CD8-positive, alpha-beta memory T cell (primary cell): ENCODE measurements at regions not wholly inside any gene's neighbourhood (a gene's known extent, or its start where the extent isn't known, plus 50 kb on each side); places are given as distances from the start of the nearest gene placed in this dataset.

ENCODE experiments used
- CTCF ChIA-PET: fragments of 350-600 bp; sonication (Branson Sonifier 250); formaldehyde crosslinking; loops from one replicate; lab custom pipeline; 2021; ENCODE audit warnings: antibody characterized with exemption; lab: Charles Lee
- POLR2A ChIA-PET: fragments of 350-600 bp; sonication (Branson Sonifier 250); formaldehyde crosslinking; loops from one replicate; lab custom pipeline; 2021; ENCODE audit warnings: antibody characterized with exemption; lab: Charles Lee
- DNase-seq, 5 donors: peaks; one replicate each; pipeline versions ENCODE4 v3.0.0 to v3.0.0-alpha.2; 2020 to 2022; ENCODE audit warnings: mixed read lengths in 1 of 5
- H3K27ac ChIP-seq: one replicate; pipeline ENCODE4 v1.7.0; 2013; ENCODE audit warnings: low read depth, mild to moderate bottlenecking, low read length, moderate library complexity
- H3K27me3 ChIP-seq: 2 replicates; pipeline ENCODE4 v1.7.0; 2013; ENCODE audit warnings: low read length, mild to moderate bottlenecking; ENCODE audit not compliant: insufficient read depth, poor library complexity, severe bottlenecking
- H3K36me3 ChIP-seq: 2 replicates; pipeline ENCODE4 v1.7.0; 2013; ENCODE audit warnings: mild to moderate bottlenecking, low read length, moderate library complexity; ENCODE audit not compliant: insufficient read depth
- H3K4me1 ChIP-seq: 2 replicates; pipeline ENCODE4 v1.7.0; 2013; ENCODE audit warnings: mild to moderate bottlenecking, low read length, moderate library complexity; ENCODE audit not compliant: insufficient read depth
- H3K4me3 ChIP-seq: 2 replicates; pipeline ENCODE4 v1.7.0; 2013; ENCODE audit warnings: mild to moderate bottlenecking, low read length
- H3K9me3 ChIP-seq: 2 replicates; pipeline ENCODE4 v1.7.0; 2013; ENCODE audit warnings: mild to moderate bottlenecking, low read length
- H3K27ac Mint-ChIP-seq, 8 donors: one replicate each; pipeline ENCODE4 v1.8.0; 2020 to 2021; ENCODE audit warnings: mixed read lengths in 8 of 8, mild to moderate bottlenecking in 6 of 8, inconsistent platforms in 3 of 8, moderate library complexity in 3 of 8
- H3K27me3 Mint-ChIP-seq, 2 donors: one replicate each; pipeline ENCODE4 v1.8.0; 2020 to 2021; ENCODE audit warnings: mixed read lengths in 2 of 2, mild to moderate bottlenecking in 1 of 2, moderate library complexity in 1 of 2
- H3K36me3 Mint-ChIP-seq, 3 donors: one replicate each; pipeline ENCODE4 v1.8.0; 2020 to 2021; ENCODE audit warnings: mixed read lengths in 3 of 3, inconsistent platforms in 1 of 3, mild to moderate bottlenecking in 1 of 3
- H3K4me1 Mint-ChIP-seq, 3 donors: one replicate each; pipeline ENCODE4 v1.8.0; 2020 to 2021; ENCODE audit warnings: mixed read lengths in 3 of 3, inconsistent platforms in 1 of 3, mild to moderate bottlenecking in 1 of 3
- H3K4me3 Mint-ChIP-seq, 7 donors: one replicate each; pipeline ENCODE4 v1.8.0; 2020 to 2021; ENCODE audit warnings: mixed read lengths in 7 of 7, mild to moderate bottlenecking in 6 of 7, moderate library complexity in 4 of 7, inconsistent platforms in 2 of 7
- H3K9me3 Mint-ChIP-seq, 5 donors: one replicate each; pipeline ENCODE4 v1.8.0; 2020 to 2022; ENCODE audit warnings: mixed read lengths in 5 of 5, mild to moderate bottlenecking in 3 of 5, moderate library complexity in 2 of 5, inconsistent platforms in 1 of 5

DNA sequence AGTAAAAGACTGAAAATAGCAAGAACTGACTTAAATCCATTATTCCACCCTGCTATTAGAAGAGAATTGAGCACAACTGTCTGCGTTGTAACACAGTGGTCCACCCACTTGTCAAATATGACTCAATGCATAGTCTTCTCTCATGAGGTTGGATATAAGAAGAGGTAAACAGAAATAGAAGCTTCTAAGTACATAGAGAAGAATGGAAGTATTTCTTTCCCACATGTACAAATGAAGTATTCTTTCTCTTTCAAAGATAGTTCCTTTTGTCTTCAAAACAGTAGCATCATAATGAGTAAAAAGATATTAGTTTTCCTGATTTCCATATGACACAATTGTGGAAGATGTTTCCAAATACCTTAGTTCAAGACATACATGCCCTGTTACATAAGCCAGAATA is 348.6 kb upstream of the CCDC54 start:
- no peak overlapping the region for H3K27ac Mint-ChIP-seq
- H3K9me3 Mint-ChIP-seq: peaks cover 0 to 3% (median 0%) of the 10 kb centered on the region in 5 donors
- no peak overlapping the region for H3K4me3 Mint-ChIP-seq

GRCh38 chr3:107032111-107032510 is 345.1 kb upstream of the CCDC54 start:
- H3K4me1 Mint-ChIP-seq: no peaks in the 10 kb centered on the region
- no peak overlapping the region for H3K4me3 Mint-ChIP-seq
- no peak overlapping the region for H3K27ac Mint-ChIP-seq
- H3K9me3 ChIP-seq: no peaks in the 10 kb centered on the region
- H3K36me3 ChIP-seq: no peaks in the 10 kb centered on the region
- DNase-seq: no peak
- H3K36me3 Mint-ChIP-seq: no peaks in the 10 kb centered on the region
- peaks cover 0 to 8% of the 10 kb centered on the region in 2 donors for H3K27me3 Mint-ChIP-seq
- no peak overlapping the region for H3K4me3 ChIP-seq
- H3K27ac ChIP-seq: no peak overlapping the region
- H3K27me3 ChIP-seq: no peaks in the 10 kb centered on the region
- CTCF ChIA-PET: no interaction called here
- peaks cover 0 to 12% (median 1%) of the 10 kb centered on the region in 5 donors for H3K9me3 Mint-ChIP-seq
- POLR2A ChIA-PET: no interaction called here
- H3K4me1 ChIP-seq: no peaks in the 10 kb centered on the region

More for the DNA sequence above, 348.6 kb upstream of the CCDC54 start:
- Histone ChIP-seq H3K9me3 (no peaks in the 10 kb centered on the region), H3K4me3 (no peak overlapping the region), H3K27me3 (no peaks in the 10 kb centered on the region), H3K36me3 (no peaks in the 10 kb centered on the region), H3K4me1 (no peaks in the 10 kb centered on the region), H3K27ac (no peak overlapping the region)
- ChIA-PET POLR2A (no interaction called here), CTCF (no interaction called here)
- Mint-ChIP-seq H3K27me3 (peaks cover 0 to 2% of the 10 kb centered on the region in 2 donors), H3K36me3 (no peaks in the 10 kb centered on the region), H3K4me1 (no peaks in the 10 kb centered on the region)
- DNase-seq: no peak

- Mint-ChIP-seq H3K27ac (no peak overlapping the region), H3K27me3 (peaks cover 0 to 10% of the 10 kb centered on the region in 2 donors), H3K36me3 (no peaks in the 10 kb centered on the region), H3K9me3 (peaks cover 3 to 13% (median 6%) of the 10 kb centered on the region in 5 donors), H3K4me1 (no peaks in the 10 kb centered on the region), H3K4me3 (no peak overlapping the region)
- H3K36me3 ChIP-seq: no peaks in the 10 kb centered on the region
- no peak for DNase-seq
- H3K27ac ChIP-seq: no peak overlapping the region
- H3K9me3 ChIP-seq: no peaks in the 10 kb centered on the region
- no peaks in the 10 kb centered on the region for H3K27me3 ChIP-seq
- ChIA-PET POLR2A (no interaction called here), CTCF (no interaction called here)
- no peaks in the 10 kb centered on the region for H3K4me1 ChIP-seq
- H3K4me3 ChIP-seq: no peak overlapping the region
Observed at GRCh38 chr3:107034142-107034541, 343.1 kb upstream of the CCDC54 start.

DNA sequence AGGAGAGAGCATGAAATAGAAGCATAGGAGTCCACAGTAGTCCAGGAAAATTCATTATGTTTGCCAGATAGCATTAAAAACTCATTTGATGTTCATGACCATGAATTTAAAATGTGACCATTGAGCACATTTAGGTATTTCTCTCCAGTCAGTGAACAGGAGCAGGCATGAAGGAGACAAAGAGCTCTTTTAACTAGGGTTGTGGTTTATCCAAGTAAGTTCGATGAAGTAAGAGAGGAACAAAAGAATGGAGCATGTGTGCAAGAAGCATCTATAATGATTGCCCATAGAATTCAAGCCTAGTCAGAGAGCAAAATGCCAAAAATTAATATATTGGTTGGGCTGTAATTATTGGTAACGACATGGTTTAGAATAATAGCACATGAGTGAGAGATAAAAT is 342.1 kb upstream of the CCDC54 start:
- Histone ChIP-seq H3K36me3 (no peaks in the 10 kb centered on the region), H3K27me3 (no peaks in the 10 kb centered on the region), H3K9me3 (no peaks in the 10 kb centered on the region), H3K4me3 (no peak overlapping the region), H3K4me1 (no peaks in the 10 kb centered on the region), H3K27ac (no peak overlapping the region)
- H3K27me3 Mint-ChIP-seq: peaks cover 0 to 8% of the 10 kb centered on the region in 2 donors
- H3K4me3 Mint-ChIP-seq: no peak overlapping the region
- H3K27ac Mint-ChIP-seq: no peak overlapping the region
- ChIA-PET CTCF (no interaction called here), POLR2A (no interaction called here)
- peaks cover 3 to 13% (median 6%) of the 10 kb centered on the region in 5 donors for H3K9me3 Mint-ChIP-seq
- DNase-seq: no peak
- H3K36me3 Mint-ChIP-seq: no peaks in the 10 kb centered on the region
- no peaks in the 10 kb centered on the region for H3K4me1 Mint-ChIP-seq

GRCh38 chr3:107044677-107045076 is 332.6 kb upstream of the CCDC54 start:
- no peak overlapping the region for H3K4me3 ChIP-seq
- no peak for DNase-seq
- no peaks in the 10 kb centered on the region for H3K4me1 ChIP-seq
- no peaks in the 10 kb centered on the region for H3K27me3 ChIP-seq
- H3K4me1 Mint-ChIP-seq: no peaks in the 10 kb centered on the region
- no peaks in the 10 kb centered on the region for H3K36me3 ChIP-seq
- ChIA-PET POLR2A (no interaction called here), CTCF (no interaction called here)
- H3K9me3 Mint-ChIP-seq: peaks cover 0 to 2% (median 0%) of the 10 kb centered on the region in 5 donors
- H3K27ac Mint-ChIP-seq: no peak overlapping the region
- no peaks in the 10 kb centered on the region for H3K9me3 ChIP-seq
- H3K27ac ChIP-seq: no peak overlapping the region
- H3K27me3 Mint-ChIP-seq: no peaks in the 10 kb centered on the region
- no peaks in the 10 kb centered on the region for H3K36me3 Mint-ChIP-seq
- H3K4me3 Mint-ChIP-seq: no peak overlapping the region

DNA sequence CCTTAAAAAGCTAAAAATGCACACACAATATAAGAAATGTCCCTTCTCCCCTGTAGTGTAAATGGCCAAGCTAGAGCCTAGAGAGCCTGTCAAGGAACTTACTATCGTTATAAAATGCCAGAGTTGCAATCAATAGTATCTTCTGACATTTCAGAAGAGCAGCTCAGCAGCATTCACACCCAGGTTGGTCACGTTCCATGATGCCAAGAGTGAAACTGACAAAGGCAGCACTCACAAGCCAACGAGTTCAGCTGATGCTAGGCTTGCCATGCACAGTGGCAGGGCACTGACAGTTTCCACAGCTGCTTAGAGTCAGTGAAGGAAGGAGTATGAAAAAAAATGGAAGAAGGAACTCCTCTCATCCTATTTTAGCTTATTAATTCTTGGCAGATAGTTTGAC is 331.4 kb upstream of the CCDC54 start:
- H3K4me3 Mint-ChIP-seq: no peak overlapping the region
- H3K27ac ChIP-seq: no peak overlapping the region
- no peaks in the 10 kb centered on the region for H3K36me3 Mint-ChIP-seq
- no peaks in the 10 kb centered on the region for H3K4me1 ChIP-seq
- no peaks in the 10 kb centered on the region for H3K9me3 ChIP-seq
- CTCF ChIA-PET: no interaction called here
- DNase-seq: no peak
- no peaks in the 10 kb centered on the region for H3K4me1 Mint-ChIP-seq
- H3K27me3 Mint-ChIP-seq: no peaks in the 10 kb centered on the region
- no peaks in the 10 kb centered on the region for H3K36me3 ChIP-seq
- POLR2A ChIA-PET: no interaction called here
- no peak overlapping the region for H3K27ac Mint-ChIP-seq
- no peaks in the 10 kb centered on the region for H3K27me3 ChIP-seq
- H3K4me3 ChIP-seq: no peak overlapping the region
- H3K9me3 Mint-ChIP-seq: no peaks in the 10 kb centered on the region

DNA sequence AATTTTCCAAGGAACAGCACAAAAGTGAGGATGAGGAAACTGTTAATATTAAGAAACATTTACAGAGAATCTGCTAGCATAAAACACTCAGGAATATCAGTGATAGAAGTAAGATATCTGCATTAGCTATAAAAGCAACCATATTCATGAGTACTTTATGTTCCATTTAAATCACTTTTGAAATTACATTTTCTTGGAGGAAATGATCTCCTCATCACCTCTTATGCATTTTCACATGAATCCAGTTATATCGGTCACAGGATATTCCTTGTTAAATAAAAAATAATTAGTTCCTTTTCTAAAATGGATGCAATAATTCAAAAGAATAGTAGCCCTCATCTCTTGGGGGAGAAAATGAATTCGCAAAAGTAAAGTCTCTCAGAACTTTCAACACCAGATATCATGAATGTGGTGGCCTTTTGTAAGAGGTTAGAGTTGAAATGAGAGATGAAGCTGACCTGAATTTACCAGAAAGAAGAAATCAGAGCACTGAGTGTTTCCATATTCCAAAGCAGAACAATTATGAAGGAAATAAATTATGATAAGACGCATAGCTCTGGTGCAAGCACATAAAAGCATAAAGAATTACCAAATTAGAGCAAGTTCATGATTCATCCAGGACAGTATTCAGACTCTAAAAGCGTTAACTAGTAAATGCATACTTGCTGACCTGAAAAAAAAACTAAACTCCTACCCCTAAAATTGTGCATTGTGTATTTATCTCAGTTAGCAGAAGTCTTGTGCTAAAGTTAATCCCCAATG is 321.9 kb upstream of the CCDC54 start:
- Mint-ChIP-seq H3K4me1 (no peaks in the 10 kb centered on the region), H3K27ac (no peak overlapping the region), H3K36me3 (no peaks in the 10 kb centered on the region), H3K4me3 (no peak overlapping the region), H3K9me3 (no peaks in the 10 kb centered on the region), H3K27me3 (peaks cover 3 to 11% of the 10 kb centered on the region in 2 donors)
- CTCF ChIA-PET: no interaction called here
- H3K27me3 ChIP-seq: peaks cover 3% of the 10 kb centered on the region
- H3K27ac ChIP-seq: no peak overlapping the region
- POLR2A ChIA-PET: no interaction called here
- no peaks in the 10 kb centered on the region for H3K36me3 ChIP-seq
- H3K4me3 ChIP-seq: no peak overlapping the region
- no peak for DNase-seq
- no peaks in the 10 kb centered on the region for H3K9me3 ChIP-seq
- H3K4me1 ChIP-seq: no peaks in the 10 kb centered on the region

DNA sequence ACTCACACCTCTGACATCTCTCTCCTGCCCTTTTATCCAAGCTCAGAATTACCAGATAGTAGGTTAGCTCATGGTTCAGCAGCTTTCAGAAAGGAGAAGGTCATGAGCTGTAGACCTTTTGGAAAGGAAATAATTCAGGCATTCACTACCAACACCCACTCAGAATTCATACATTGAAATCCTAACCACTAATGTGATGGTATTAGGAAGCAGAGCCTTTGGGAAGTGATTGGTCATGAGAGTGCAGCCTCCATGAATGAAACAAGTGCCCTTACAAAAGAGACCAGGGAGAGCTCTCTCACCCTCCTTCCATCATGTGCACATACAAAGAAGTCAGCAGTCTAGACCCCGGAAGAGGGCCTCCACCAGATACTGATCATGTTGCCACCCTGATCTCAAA is 315.8 kb upstream of the CCDC54 start:
- Histone ChIP-seq H3K4me1 (peaks cover 10% of the 10 kb centered on the region), H3K4me3 (no peak overlapping the region), H3K27ac (no peak overlapping the region), H3K36me3 (no peaks in the 10 kb centered on the region), H3K27me3 (peaks cover 3% of the 10 kb centered on the region), H3K9me3 (no peaks in the 10 kb centered on the region)
- Mint-ChIP-seq H3K36me3 (no peaks in the 10 kb centered on the region), H3K27ac (no peak overlapping the region), H3K27me3 (peaks cover 8 to 13% of the 10 kb centered on the region in 2 donors), H3K4me1 (peaks cover 12 to 14% (median 13%) of the 10 kb centered on the region in 3 donors), H3K4me3 (no peak overlapping the region), H3K9me3 (no peaks in the 10 kb centered on the region)
- CTCF ChIA-PET: no interaction called here
- POLR2A ChIA-PET: no interaction called here
- DNase-seq: no peak
